Gastroesophageal sphincter (tissue), 2 donors: ENCODE measurements at regions not wholly inside any gene's neighbourhood (a gene's known extent, or its start where the extent isn't known, plus 50 kb on each side); places are given as distances from the start of the nearest gene placed in this dataset.

Experiments
- POLR2A ChIP-seq, 2 donors: fragments of 450-650 bp; IDR thresholded peaks; one replicate each; pipeline ENCODE4 v1.6.1; 2017; ENCODE audit warnings: antibody characterized with exemption in 2 of 2, mild to moderate bottlenecking in 2 of 2, moderate library complexity in 1 of 2
- POLR2AphosphoS5 ChIP-seq: sonication (generic); formaldehyde crosslinking; IDR thresholded peaks from one replicate; pipeline ENCODE4 v1.6.1; 2017; ENCODE audit warnings: antibody characterized with exemption

- TF ChIP-seq POLR2A (IDR thresholded peaks at IDR 0.05) (no peak), POLR2AphosphoS5 (no peak)
Observed at GRCh38 chr2:226066391-226066790, 666.9 kb downstream of the NYAP2 start.
